ENCODE measurements at regions not wholly inside any gene's neighbourhood (a gene's known extent, or its start where the extent isn't known, plus 50 kb on each side); places are given as distances from the start of the nearest gene placed in this dataset.

DNA sequence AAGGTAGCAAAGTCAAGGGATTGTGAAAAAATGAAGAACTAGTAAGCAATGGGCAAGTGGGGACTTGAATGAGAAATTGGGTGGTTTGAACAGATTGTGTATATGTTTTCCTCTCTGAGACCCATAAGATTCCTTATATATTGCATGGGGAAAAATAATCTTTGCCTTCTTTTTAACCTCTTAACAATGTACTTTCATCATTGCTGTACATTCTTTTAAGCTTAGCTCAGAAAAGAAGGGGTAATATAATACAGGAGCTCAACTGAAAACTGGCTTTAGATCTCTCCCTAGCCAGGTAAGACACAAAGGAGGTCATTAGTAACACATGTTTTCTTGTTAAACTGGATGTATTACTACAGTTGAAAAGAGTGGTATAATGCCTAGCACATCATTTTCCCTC, 287.2 kb downstream of the RNF144B start:
- no peak for DNase-seq

DNA sequence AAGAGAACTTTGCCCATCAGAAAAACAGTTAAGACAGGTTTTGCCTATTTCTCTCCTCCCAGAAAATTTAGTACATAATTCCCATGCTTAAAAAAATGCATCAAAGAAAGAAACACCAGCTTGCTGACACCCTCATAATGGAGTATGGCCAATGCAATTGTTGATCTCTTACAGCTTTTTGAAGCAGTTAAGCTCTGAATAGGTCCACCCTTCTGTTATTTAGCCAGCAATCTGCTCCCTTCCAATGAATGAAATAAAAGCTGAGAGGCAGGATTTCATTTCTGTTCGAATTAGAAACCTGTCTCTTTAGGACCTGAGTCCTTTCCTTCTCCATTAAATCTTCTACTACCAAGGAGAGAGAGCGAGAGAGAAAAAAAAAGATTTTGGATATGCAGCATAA, 288.7 kb downstream of the RNF144B start:
- DNase-seq, result no peak

DNA sequence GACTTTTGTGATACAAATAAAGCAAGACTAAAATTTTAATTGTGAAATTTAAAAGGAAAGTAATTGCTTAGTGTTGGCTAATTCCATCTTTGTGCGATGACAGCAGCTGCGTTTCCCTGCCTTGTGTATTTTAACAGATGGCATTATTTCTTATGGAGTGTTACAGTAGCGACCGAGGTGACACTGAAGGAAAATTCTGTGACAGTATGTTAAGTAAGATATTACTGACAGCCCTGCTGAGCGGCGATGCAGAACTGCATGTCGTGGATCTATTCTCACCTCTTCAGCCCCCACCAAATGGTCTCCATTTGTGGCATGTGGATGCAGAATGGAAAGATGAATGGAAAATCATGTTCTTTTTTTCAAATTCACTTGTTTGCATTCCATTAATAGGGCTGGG, 289.4 kb downstream of the RNF144B start:
- DNase-seq, result no peak

DNA sequence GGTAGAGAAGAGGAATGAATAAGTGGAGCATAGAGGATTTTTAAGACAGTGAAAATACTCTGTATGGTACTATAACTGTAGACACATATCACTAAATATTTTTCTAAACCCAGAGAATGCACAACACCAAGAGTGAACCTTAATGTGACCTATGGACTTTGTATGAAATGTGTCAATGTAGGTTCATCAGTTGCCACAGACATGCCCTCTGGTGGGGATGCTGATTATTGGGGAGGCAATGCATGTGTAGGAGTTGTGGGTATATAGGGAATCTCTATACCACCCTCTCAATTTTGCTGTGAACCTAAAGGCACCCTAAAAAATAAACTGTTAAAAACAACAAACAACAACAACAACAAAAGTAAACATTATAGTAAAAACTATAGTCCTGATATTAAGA, 293.7 kb downstream of the RNF144B start:
- no peak for DNase-seq

DNA sequence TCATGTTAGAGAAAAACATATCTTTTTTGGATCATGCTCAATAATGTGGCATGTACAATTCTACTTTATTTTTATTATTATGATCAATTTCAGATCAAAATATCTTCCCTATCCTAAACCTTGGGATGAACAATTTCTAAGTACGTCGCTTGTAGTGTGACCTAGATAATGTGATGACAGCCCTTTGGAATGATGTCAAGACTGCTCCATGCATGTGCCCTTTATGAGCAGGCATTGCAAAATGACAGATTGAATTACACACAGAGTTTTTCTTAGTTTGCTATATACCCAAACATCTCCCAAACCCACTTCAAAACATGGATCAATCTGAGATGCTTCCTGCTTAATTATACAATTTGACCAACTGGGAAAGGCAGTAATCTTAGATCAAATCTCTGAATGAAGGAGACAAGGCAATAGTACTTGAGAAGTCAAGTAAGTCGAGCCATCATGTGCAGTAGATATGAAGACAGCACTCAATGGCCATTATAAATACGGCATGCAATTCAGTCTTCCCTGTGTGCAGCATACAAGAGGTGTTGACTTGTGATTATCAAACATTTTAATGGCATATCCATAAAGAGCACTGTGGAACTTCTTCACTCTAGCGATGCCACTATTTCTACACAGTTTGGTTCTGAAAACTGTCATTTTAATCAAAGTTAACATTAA, 294.8 kb downstream of the RNF144B start:
- DNase-seq, result no peak

DNA sequence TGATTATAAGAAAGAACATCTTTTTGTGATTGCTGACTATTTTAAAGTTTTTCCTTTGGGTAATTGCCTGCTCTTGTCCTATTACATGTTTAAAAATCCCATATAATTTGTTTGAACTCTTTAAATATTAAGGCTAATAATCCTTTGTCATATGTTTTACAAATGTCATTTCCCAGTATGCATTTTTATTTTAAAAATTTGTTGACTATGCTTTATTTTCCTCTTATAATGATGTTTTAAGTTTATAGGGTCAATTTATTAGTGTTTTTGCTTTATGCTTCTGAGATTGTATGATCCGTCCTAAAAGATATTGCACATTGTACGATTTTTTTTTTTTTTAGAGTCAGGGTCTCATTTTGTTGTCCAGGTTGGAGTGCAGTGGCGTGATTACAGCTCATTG, 297.2 kb downstream of the RNF144B start:
- DNase-seq, result no peak

- no peak for DNase-seq
Observed at GRCh38 chr6:18692929-18693685, 306.0 kb downstream of the RNF144B start.

GRCh38 chr6:18693881-18694280, 306.7 kb downstream of the RNF144B start:
- no peak for DNase-seq

DNA sequence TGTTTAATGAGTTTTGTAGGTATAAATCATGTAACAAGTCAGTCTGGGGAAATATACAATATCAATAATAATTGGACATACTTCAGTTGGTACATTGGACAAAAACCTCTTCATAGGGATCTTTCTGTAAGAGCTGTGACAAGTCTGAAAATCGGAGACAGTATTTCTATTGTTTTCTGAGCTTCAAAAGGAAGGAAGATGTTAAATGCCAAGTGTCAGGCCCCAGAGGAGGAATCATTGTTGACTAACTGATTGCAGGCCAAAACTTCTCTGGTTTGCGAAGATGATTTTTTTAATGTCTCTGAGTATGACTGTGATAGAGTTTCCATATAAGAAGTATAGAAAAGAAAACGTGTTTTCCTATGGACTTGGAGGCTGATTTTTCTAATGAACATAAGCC, 316.4 kb downstream of the RNF144B start:
- no peak for DNase-seq

GRCh38 chr6:18707714-18708439, 320.7 kb downstream of the RNF144B start:
- DNase-seq, result no peak

GRCh38 chr6:18712595-18712994, 325.4 kb downstream of the RNF144B start:
- DNase-seq, result no peak

GRCh38 chr6:18720075-18720474, 332.9 kb downstream of the RNF144B start:
- DNase-seq, result no peak

DNA sequence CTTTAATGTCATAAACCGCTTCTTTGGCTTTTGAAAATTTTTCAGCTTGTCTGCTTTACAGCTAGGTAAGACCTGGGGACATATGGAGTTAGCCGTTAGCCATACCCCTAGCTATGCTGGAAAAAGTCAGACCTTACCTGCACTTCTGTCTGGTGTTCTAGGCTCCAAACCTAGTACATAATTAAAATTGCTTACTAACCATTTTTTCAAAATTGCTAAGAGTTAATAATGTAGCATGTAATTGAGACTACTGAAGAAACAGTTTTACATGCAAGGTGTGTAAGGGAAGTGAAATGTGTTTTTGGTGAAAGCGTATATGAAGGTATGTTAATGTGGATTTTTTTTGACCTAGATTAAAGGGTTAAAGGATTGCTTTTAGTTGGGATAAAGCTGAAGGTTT, 336.9 kb downstream of the RNF144B start:
- DNase-seq, result no peak

GRCh38 chr6:18725449-18725848, 338.3 kb downstream of the RNF144B start:
- DNase-seq, result no peak

GRCh38 chr6:18733921-18734550, 346.9 kb downstream of the RNF144B start:
- no peak for DNase-seq

DNA sequence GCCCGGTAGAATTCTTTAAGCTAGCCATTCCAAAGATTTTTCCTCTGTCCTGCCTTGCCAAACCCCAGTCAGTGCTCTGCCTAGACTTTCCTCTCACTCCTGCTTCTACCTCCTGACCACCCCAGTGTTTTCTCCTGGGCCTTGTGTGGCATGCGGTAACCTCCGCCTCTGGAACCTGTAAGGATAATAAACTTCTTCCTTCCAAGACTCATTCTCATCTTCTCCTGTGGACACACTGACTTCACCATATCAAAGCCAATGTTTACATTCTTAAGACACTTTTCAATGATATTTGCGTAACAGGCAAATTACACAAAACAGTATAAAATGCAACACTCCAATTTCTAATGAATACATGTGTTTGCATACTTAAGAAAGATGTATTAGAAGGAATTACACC, 354.6 kb downstream of the RNF144B start:
- DNase-seq, result no peak

GRCh38 chr6:18742406-18742805, 355.3 kb downstream of the RNF144B start:
- no peak for DNase-seq

DNA sequence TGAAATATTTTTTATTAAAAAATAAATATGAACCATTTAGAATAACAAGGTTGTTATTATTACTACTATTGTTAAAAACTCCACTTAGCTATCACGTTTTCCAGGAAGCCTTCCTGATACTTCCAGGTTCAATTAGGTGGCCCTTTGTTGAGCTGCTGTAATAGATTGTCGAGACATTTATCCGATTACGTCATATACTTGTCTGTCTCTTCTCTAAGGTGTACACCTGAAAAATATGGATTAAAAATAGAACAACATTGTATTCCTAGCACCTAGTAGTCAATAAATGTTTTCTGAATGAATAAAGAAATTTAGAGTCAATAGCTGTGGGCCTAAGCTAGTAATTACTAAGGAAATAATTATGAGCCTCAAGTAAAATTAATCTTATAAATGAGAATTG, 359.6 kb downstream of the RNF144B start:
- no peak for DNase-seq

DNA sequence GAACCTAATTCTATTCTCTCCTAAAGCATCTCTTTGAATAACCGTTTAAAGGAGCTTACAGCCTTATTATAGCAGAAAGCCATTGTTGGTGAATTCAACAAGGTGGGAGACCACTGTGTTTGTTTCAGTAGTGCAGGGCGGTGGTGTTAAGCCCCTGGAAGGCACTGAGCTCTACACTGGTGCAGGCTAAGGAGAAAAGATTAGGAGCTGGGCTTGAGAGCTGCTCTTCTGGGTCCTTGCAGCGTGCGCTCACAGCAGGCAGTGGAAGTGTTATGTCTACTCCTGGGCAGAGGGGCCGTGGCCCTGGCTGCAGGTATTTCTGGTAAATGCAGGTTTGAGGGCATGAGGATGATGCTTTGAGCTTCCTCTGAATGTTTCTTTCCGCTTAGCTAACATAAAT, 361.2 kb downstream of the RNF144B start:
- DNase-seq, result no peak

GRCh38 chr6:18752278-18753068, 365.3 kb downstream of the RNF144B start:
- no peak for DNase-seq

DNA sequence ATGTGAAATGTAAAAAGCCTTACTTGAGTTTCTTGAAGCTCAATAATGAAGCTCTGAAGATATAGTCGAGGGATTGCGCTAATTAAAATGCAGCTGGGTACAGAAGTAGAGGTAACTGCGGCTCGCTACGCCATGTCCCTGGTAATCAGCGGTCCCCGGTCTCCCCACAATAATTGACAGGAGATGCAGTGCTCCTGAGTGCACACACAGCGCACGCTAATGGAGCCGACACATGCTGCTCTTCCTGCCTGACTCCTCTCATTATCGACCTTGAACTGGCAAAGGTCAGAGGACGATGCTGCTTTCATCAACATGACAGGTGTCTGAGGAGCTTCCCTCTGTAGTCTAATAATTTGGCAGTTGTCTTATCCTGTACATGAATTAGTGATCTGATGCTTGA, 365.9 kb downstream of the RNF144B start:
- no peak for DNase-seq

DNA sequence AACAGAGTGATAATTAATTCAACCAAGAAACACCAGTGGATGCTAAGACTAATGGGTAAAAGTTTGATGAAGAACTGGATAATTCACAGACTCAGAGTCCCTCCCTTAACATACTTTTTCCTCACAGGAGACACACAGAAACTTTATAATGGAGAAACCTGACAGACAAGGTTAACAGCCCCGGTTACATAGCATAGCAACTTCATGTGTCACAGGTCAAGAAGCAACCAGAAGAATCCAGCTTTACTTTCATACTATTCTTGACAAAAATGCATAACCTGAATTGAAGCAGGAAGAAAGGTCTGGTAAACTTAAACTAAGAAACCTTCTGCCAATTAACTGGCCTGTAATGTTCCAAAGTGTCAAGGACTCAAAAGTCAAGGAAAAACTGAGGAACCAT, 375.9 kb downstream of the RNF144B start:
- no peak for DNase-seq

GRCh38 chr6:18784794-18785193, 397.6 kb downstream of the RNF144B start:
- no peak for DNase-seq
